OCI-LY1 (cell line): ENCODE measurements at regions not wholly inside any gene's neighbourhood (a gene's known extent, or its start where the extent isn't known, plus 50 kb on each side); places are given as distances from the start of the nearest gene placed in this dataset.

Experiments used
- H2AFZ ChIP-seq: fragments of 200-600 bp; sonication (generic), shearing (Covaris generic); 2 replicates; pipeline ENCODE4 v1.6.0; 2014; ENCODE audit warnings: antibody characterized with exemption, mild to moderate bottlenecking, low read length
- H3F3A ChIP-seq: fragments of 200-600 bp; sonication (generic), shearing (Covaris generic); 2 replicates; pipeline ENCODE4 v1.6.0; 2014; ENCODE audit warnings: mild to moderate bottlenecking, antibody characterized with exemption, low read length, moderate library complexity; ENCODE audit not compliant: insufficient read depth
- H3K27ac ChIP-seq: fragments of 200-600 bp; sonication (generic); 2 replicates; pipeline ENCODE4 v1.5.1; 2014; ENCODE audit warnings: low read length, mixed run types, mild to moderate bottlenecking, low read depth; ENCODE audit not compliant: poor library complexity, severe bottlenecking
- H3K27me3 ChIP-seq: fragments of 200-600 bp; sonication (generic); 2 replicates; pipeline ENCODE4 v1.6.0; 2014; ENCODE audit warnings: antibody characterized with exemption, mild to moderate bottlenecking, low read length, moderate library complexity; ENCODE audit not compliant: insufficient read depth
- H3K36me3 ChIP-seq: fragments of 200-600 bp; sonication (generic); 2 replicates; pipeline ENCODE4 v1.6.1; 2014; ENCODE audit warnings: mild to moderate bottlenecking, antibody characterized with exemption, low read length, moderate library complexity, mixed read lengths; ENCODE audit not compliant: insufficient read depth
- H3K4me1 ChIP-seq: fragments of 200-600 bp; sonication (generic); 2 replicates; pipeline ENCODE4 v1.5.1; 2014; ENCODE audit warnings: mild to moderate bottlenecking, low read length, moderate library complexity; ENCODE audit not compliant: insufficient read depth, severe bottlenecking
- H3K4me2 ChIP-seq: fragments of 200-600 bp; sonication (generic), shearing (Covaris generic); 2 replicates; pipeline ENCODE4 v1.6.1; 2014; ENCODE audit warnings: low read length
- H3K4me3 ChIP-seq: fragments of 200-600 bp; sonication (generic); 2 replicates; pipeline ENCODE4 v1.5.1; 2014; ENCODE audit warnings: low read length, low read depth, mild to moderate bottlenecking, mixed read lengths; ENCODE audit not compliant: poor library complexity, severe bottlenecking
- H3K79me2 ChIP-seq: fragments of 200-600 bp; shearing (Covaris generic); 2 replicates; pipeline ENCODE4 v1.6.1; 2016; ENCODE audit warnings: mixed run types, low read length, mixed read lengths; ENCODE audit not compliant: insufficient read depth
- H3K9ac ChIP-seq: fragments of 200-600 bp; sonication (generic), shearing (Covaris generic); 2 replicates; pipeline ENCODE4 v1.6.1; 2014; ENCODE audit warnings: mild to moderate bottlenecking, low read length, mixed read lengths
- H3K9me2 ChIP-seq: fragments of 200-600 bp; sonication (generic), shearing (Covaris generic); 2 replicates; pipeline ENCODE4 v1.6.1; 2014; ENCODE audit warnings: low read depth, mild to moderate bottlenecking, low read length, mixed read lengths
- H3K9me3 ChIP-seq: fragments of 200-600 bp; shearing (Covaris generic); 2 replicates; pipeline ENCODE4 v1.6.1; 2014; ENCODE audit warnings: low read length, mixed read lengths
- H4K20me1 ChIP-seq: fragments of 200-600 bp; sonication (generic), shearing (Covaris generic); 2 replicates; pipeline ENCODE4 v1.6.0; 2016; ENCODE audit warnings: mild to moderate bottlenecking, low read length; ENCODE audit not compliant: insufficient read depth
- CTCF ChIP-seq: fragments of 200-600 bp; sonication (generic), shearing (Covaris generic); IDR thresholded peaks from 2 replicates; pipeline ENCODE4 v1.5.1; 2017; ENCODE audit warnings: mild to moderate bottlenecking, antibody characterized with exemption, low read length, moderate library complexity, mixed read lengths
- EZH2 ChIP-seq: fragments of 200-600 bp; sonication (generic), shearing (Covaris generic); IDR thresholded peaks from 2 replicates; pipeline ENCODE4 v1.8.0; 2017; ENCODE audit warnings: borderline replicate concordance, mixed run types, mild to moderate bottlenecking, antibody characterized with exemption, low read length, moderate library complexity, mixed read lengths

- H3F3A ChIP-seq: no peaks in the 10 kb centered on the region
- no peak overlapping the region for H3K27ac ChIP-seq
- H3K4me3 ChIP-seq: no peak overlapping the region
- H3K36me3 ChIP-seq: no peaks in the 10 kb centered on the region
- H3K79me2 ChIP-seq: no peaks in the 10 kb centered on the region
- no peaks in the 10 kb centered on the region for H3K27me3 ChIP-seq
- TF ChIP-seq CTCF (no peak), EZH2 (no peak)
- no peaks in the 10 kb centered on the region for H3K4me1 ChIP-seq
- H3K9me3 ChIP-seq: no peaks in the 10 kb centered on the region
- H3K9ac ChIP-seq: no peak overlapping the region
- no peaks in the 10 kb centered on the region for H3K9me2 ChIP-seq
- no peak overlapping the region for H2AFZ ChIP-seq
- H3K4me2 ChIP-seq: no peak overlapping the region
- no peaks in the 10 kb centered on the region for H4K20me1 ChIP-seq
Observed at GRCh38 chr4:162366146-162366545, 202.3 kb upstream of the FSTL5 start.

GRCh38 chr4:162364651-162365050 lies 200.9 kb upstream of the FSTL5 start:
- no peak overlapping the region for H3K27ac ChIP-seq
- TF ChIP-seq CTCF (no peak), EZH2 (no peak)
- no peak overlapping the region for H3K9ac ChIP-seq

GRCh38 chr4:162360369-162361149 lies 196.8 kb upstream of the FSTL5 start:
- Histone ChIP-seq H4K20me1 (no peaks in the 10 kb centered on the region), H3K79me2 (no peaks in the 10 kb centered on the region), H3K9me3 (no peaks in the 10 kb centered on the region), H3K4me3 (no peak overlapping the region), H3K9me2 (no peaks in the 10 kb centered on the region), H2AFZ (no peak overlapping the region), H3K4me1 (no peaks in the 10 kb centered on the region), H3F3A (no peaks in the 10 kb centered on the region), H3K27me3 (no peaks in the 10 kb centered on the region), H3K9ac (no peak overlapping the region), H3K4me2 (no peak overlapping the region), H3K36me3 (no peaks in the 10 kb centered on the region), H3K27ac (no peak overlapping the region)
- TF ChIP-seq EZH2: no peak
- TF ChIP-seq CTCF: no peak

More at GRCh38 chr4:162364651-162365050, 200.9 kb upstream of the FSTL5 start:
- no peaks in the 10 kb centered on the region for H3K36me3 ChIP-seq
- H2AFZ ChIP-seq: no peak overlapping the region
- H3K4me1 ChIP-seq: no peaks in the 10 kb centered on the region
- H3K4me2 ChIP-seq: no peak overlapping the region
- H3K79me2 ChIP-seq: no peaks in the 10 kb centered on the region
- no peaks in the 10 kb centered on the region for H3F3A ChIP-seq
- no peaks in the 10 kb centered on the region for H4K20me1 ChIP-seq
- H3K9me3 ChIP-seq: no peaks in the 10 kb centered on the region
- H3K4me3 ChIP-seq: no peak overlapping the region
- H3K27me3 ChIP-seq: no peaks in the 10 kb centered on the region
- no peaks in the 10 kb centered on the region for H3K9me2 ChIP-seq
